ENCODE measurements at regions not wholly inside any gene's neighbourhood (a gene's known extent, or its start where the extent isn't known, plus 50 kb on each side); places are given as distances from the start of the nearest gene placed in this dataset.
"Not testable (repeated sequence)": the region's sequence is repeated elsewhere in the genome, so short reads cannot be mapped to it uniquely, and the experiment has no call there.

GRCh38 chr11:37313266-37313665 lies 715.2 kb upstream of the RAG2 start:
- H3K9me3 Mint-ChIP-seq: peaks cover 4 to 29% (median 7%) of the 10 kb centered on the region in 6 donors
- no peaks in the 10 kb centered on the region for H3K4me1 Mint-ChIP-seq
- peaks cover 0 to 1% (median 0%) of the 10 kb centered on the region in 3 donors for H3K27me3 Mint-ChIP-seq (ENCODE audit: low read depth in 3 of 3)
- no peak overlapping the region for H3K27ac Mint-ChIP-seq
- H3K4me3 Mint-ChIP-seq: no peak overlapping the region
- no peak for DNase-seq
- H3K36me3 Mint-ChIP-seq: no peaks in the 10 kb centered on the region

- Mint-ChIP-seq H3K4me1 (no peaks in the 10 kb centered on the region), H3K4me3 (no peak overlapping the region), H3K27ac (no peak overlapping the region), H3K9me3 (peaks cover 6 to 40% (median 8%) of the 10 kb centered on the region in 6 donors), H3K36me3 (no peaks in the 10 kb centered on the region), H3K27me3 (ENCODE audit: low read depth in 3 of 3) (peaks cover 0 to 1% (median 0%) of the 10 kb centered on the region in 3 donors)
- no peak for DNase-seq
Measured at GRCh38 chr11:37306563-37306962, 708.5 kb upstream of the RAG2 start.

- not testable (repeated sequence) for H3K27me3 Mint-ChIP-seq (ENCODE audit: low read depth in 3 of 3); H3K4me3 Mint-ChIP-seq; H3K4me1 Mint-ChIP-seq; H3K36me3 Mint-ChIP-seq; DNase-seq; H3K27ac Mint-ChIP-seq
- peaks cover 9 to 54% (median 21%) of the 10 kb centered on the region in 6 donors for H3K9me3 Mint-ChIP-seq
Measured at GRCh38 chr11:37301405-37301804, 703.4 kb upstream of the RAG2 start.

GRCh38 chr11:37298173-37298572 lies 700.1 kb upstream of the RAG2 start:
- Mint-ChIP-seq H3K4me1 (no peaks in the 10 kb centered on the region), H3K36me3 (no peaks in the 10 kb centered on the region), H3K27me3 (ENCODE audit: low read depth in 3 of 3) (no peaks in the 10 kb centered on the region), H3K27ac (no peak overlapping the region), H3K9me3 (peaks cover 9 to 45% (median 22%) of the 10 kb centered on the region in 6 donors), H3K4me3 (no peak overlapping the region)
- DNase-seq: no peak

- Mint-ChIP-seq H3K36me3 (no peaks in the 10 kb centered on the region), H3K4me3 (no peak overlapping the region), H3K4me1 (no peaks in the 10 kb centered on the region), H3K27me3 (ENCODE audit: low read depth in 3 of 3) (peaks cover 0 to 3% (median 0%) of the 10 kb centered on the region in 3 donors), H3K9me3 (peaks cover 0 to 20% (median 8%) of the 10 kb centered on the region in 6 donors), H3K27ac (no peak overlapping the region)
- no peak for DNase-seq
Measured at GRCh38 chr11:37286890-37287289, 688.9 kb upstream of the RAG2 start.

GRCh38 chr11:37282367-37282766 lies 684.3 kb upstream of the RAG2 start:
- no peak overlapping the region for H3K4me3 Mint-ChIP-seq
- H3K27me3 Mint-ChIP-seq (ENCODE audit: low read depth in 3 of 3): no peaks in the 10 kb centered on the region
- no peaks in the 10 kb centered on the region for H3K4me1 Mint-ChIP-seq
- H3K9me3 Mint-ChIP-seq: peaks cover 0 to 25% (median 6%) of the 10 kb centered on the region in 6 donors
- no peaks in the 10 kb centered on the region for H3K36me3 Mint-ChIP-seq
- DNase-seq: no peak
- no peak overlapping the region for H3K27ac Mint-ChIP-seq

GRCh38 chr11:37280200-37280599 lies 682.2 kb upstream of the RAG2 start:
- no peak overlapping the region for H3K4me3 Mint-ChIP-seq
- no peaks in the 10 kb centered on the region for H3K27me3 Mint-ChIP-seq (ENCODE audit: low read depth in 3 of 3)
- peaks cover 0 to 30% (median 4%) of the 10 kb centered on the region in 6 donors for H3K9me3 Mint-ChIP-seq
- no peaks in the 10 kb centered on the region for H3K4me1 Mint-ChIP-seq
- DNase-seq: no peak
- H3K36me3 Mint-ChIP-seq: no peaks in the 10 kb centered on the region
- no peak overlapping the region for H3K27ac Mint-ChIP-seq

- H3K9me3 Mint-ChIP-seq: peaks cover 0 to 30% (median 4%) of the 10 kb centered on the region in 6 donors
- no peak overlapping the region for H3K4me3 Mint-ChIP-seq
- H3K36me3 Mint-ChIP-seq: no peaks in the 10 kb centered on the region
- no peak overlapping the region for H3K27ac Mint-ChIP-seq
- peaks cover 0 to 1% (median 0%) of the 10 kb centered on the region in 3 donors for H3K27me3 Mint-ChIP-seq (ENCODE audit: low read depth in 3 of 3)
- H3K4me1 Mint-ChIP-seq: no peaks in the 10 kb centered on the region
- no peak for DNase-seq
Measured at GRCh38 chr11:37277896-37278465, 679.9 kb upstream of the RAG2 start.

- Mint-ChIP-seq H3K27me3 (ENCODE audit: low read depth in 3 of 3) (peaks cover 0 to 2% (median 0%) of the 10 kb centered on the region in 3 donors), H3K4me1 (no peaks in the 10 kb centered on the region), H3K9me3 (peaks cover 0 to 9% (median 3%) of the 10 kb centered on the region in 6 donors), H3K4me3 (no peak overlapping the region), H3K27ac (no peak overlapping the region), H3K36me3 (no peaks in the 10 kb centered on the region)
- DNase-seq: no peak
Measured at GRCh38 chr11:37264783-37265182, 666.7 kb upstream of the RAG2 start.

- H3K36me3 Mint-ChIP-seq: no peaks in the 10 kb centered on the region
- no peak overlapping the region for H3K27ac Mint-ChIP-seq
- peaks cover 0 to 2% (median 0%) of the 10 kb centered on the region in 3 donors for H3K27me3 Mint-ChIP-seq (ENCODE audit: low read depth in 3 of 3)
- H3K4me1 Mint-ChIP-seq: no peaks in the 10 kb centered on the region
- H3K9me3 Mint-ChIP-seq: peaks cover 0 to 14% (median 5%) of the 10 kb centered on the region in 6 donors
- no peak overlapping the region for H3K4me3 Mint-ChIP-seq
- DNase-seq: no peak
Measured at GRCh38 chr11:37264060-37264459, 666.0 kb upstream of the RAG2 start.

- H3K4me1 Mint-ChIP-seq: not testable (repeated sequence)
Measured at GRCh38 chr11:37263467-37263866, 665.4 kb upstream of the RAG2 start.

GRCh38 chr11:37259734-37260133 lies 661.7 kb upstream of the RAG2 start:
- Mint-ChIP-seq H3K27me3 (ENCODE audit: low read depth in 3 of 3) (no peaks in the 10 kb centered on the region), H3K4me1 (no peaks in the 10 kb centered on the region), H3K27ac (no peak overlapping the region), H3K4me3 (no peak overlapping the region), H3K36me3 (no peaks in the 10 kb centered on the region), H3K9me3 (peaks cover 3 to 23% (median 10%) of the 10 kb centered on the region in 6 donors)
- DNase-seq: no peak

More at GRCh38 chr11:37263467-37263866, 665.4 kb upstream of the RAG2 start:
- not testable (repeated sequence) for H3K36me3 Mint-ChIP-seq; DNase-seq; H3K27ac Mint-ChIP-seq; H3K4me3 Mint-ChIP-seq; H3K27me3 Mint-ChIP-seq (ENCODE audit: low read depth in 3 of 3)
- H3K9me3 Mint-ChIP-seq: peaks cover under 1 to 14% (median 5%) of the 10 kb centered on the region in 6 donors

GRCh38 chr11:37248145-37248544 lies 650.1 kb upstream of the RAG2 start:
- H3K36me3 Mint-ChIP-seq: no peaks in the 10 kb centered on the region

GRCh38 chr11:37246092-37246491 lies 648.1 kb upstream of the RAG2 start:
- not testable (repeated sequence) for H3K27me3 Mint-ChIP-seq (ENCODE audit: low read depth in 3 of 3); H3K4me3 Mint-ChIP-seq; H3K36me3 Mint-ChIP-seq; H3K27ac Mint-ChIP-seq; H3K4me1 Mint-ChIP-seq; DNase-seq
- peaks cover 4 to 25% (median 6%) of the 10 kb centered on the region in 6 donors for H3K9me3 Mint-ChIP-seq

More at GRCh38 chr11:37248145-37248544, 650.1 kb upstream of the RAG2 start:
- Mint-ChIP-seq H3K27ac (no peak overlapping the region), H3K27me3 (ENCODE audit: low read depth in 3 of 3) (no peaks in the 10 kb centered on the region), H3K4me1 (no peaks in the 10 kb centered on the region), H3K4me3 (no peak overlapping the region), H3K9me3 (peaks cover 4 to 34% (median 6%) of the 10 kb centered on the region in 6 donors)
- no peak for DNase-seq

GRCh38 chr11:37230865-37231264 lies 632.8 kb upstream of the RAG2 start:
- H3K4me1 Mint-ChIP-seq: no peaks in the 10 kb centered on the region
- H3K27ac Mint-ChIP-seq: no peak overlapping the region
- H3K4me3 Mint-ChIP-seq: no peak overlapping the region

More at GRCh38 chr11:37230865-37231264, 632.8 kb upstream of the RAG2 start:
- no peaks in the 10 kb centered on the region for H3K36me3 Mint-ChIP-seq
- no peak for DNase-seq
- H3K27me3 Mint-ChIP-seq (ENCODE audit: low read depth in 3 of 3): no peaks in the 10 kb centered on the region
- peaks cover 0 to 10% (median 8%) of the 10 kb centered on the region in 6 donors for H3K9me3 Mint-ChIP-seq

All from immature natural killer cell (primary cell).